ENCODE measurements at regions not wholly inside any gene's neighbourhood (a gene's known extent, or its start where the extent isn't known, plus 50 kb on each side); places are given as distances from the start of the nearest gene placed in this dataset.

- DNase-seq (no peak), ATAC-seq (no peak)
- TF ChIP-seq CTCF (IDR thresholded peaks at IDR 0.05) (no peak), POLR2A (IDR thresholded peaks at IDR 0.05) (no peak)
- intact Hi-C loops (cut with DNase I) = no loop called here
- Histone ChIP-seq H3K4me1 (no peaks in the 10 kb centered on the region), H3K27ac (no peak overlapping the region), H3K4me3 (no peak overlapping the region), H3K9me3 (no peaks in the 10 kb centered on the region), H3K36me3 (replicated peaks in 1 of 2; ENCODE audit: insufficient read depth in 1 of 2, low read depth in 2 of 2) (no peaks in the 10 kb centered on the region), H3K27me3 (no peaks in the 10 kb centered on the region)
- WGBS, 2 donors = 27 to 49% methylated on average over 4 of the region's 4 CpGs
Observed at GRCh38 chr3:189530822-189531221, 100.4 kb upstream of the TP63 start.

GRCh38 chr3:189531271-189531670 is 99.9 kb upstream of the TP63 start:
- no peak for TF ChIP-seq POLR2A (IDR thresholded peaks at IDR 0.05)
- TF ChIP-seq CTCF (IDR thresholded peaks at IDR 0.05) = no peak
- Histone ChIP-seq H3K27me3 (no peaks in the 10 kb centered on the region), H3K4me1 (no peaks in the 10 kb centered on the region), H3K27ac (no peak overlapping the region), H3K9me3 (no peaks in the 10 kb centered on the region), H3K4me3 (no peak overlapping the region), H3K36me3 (replicated peaks in 1 of 2; ENCODE audit: insufficient read depth in 1 of 2, low read depth in 2 of 2) (no peaks in the 10 kb centered on the region)
- WGBS, 2 donors = 62 to 63% methylated on average over 2 of the region's 2 CpGs
- intact Hi-C loops (cut with DNase I) = no loop called here
- DNase-seq = no peak
- no peak for ATAC-seq

- no peaks in the 10 kb centered on the region for H3K9me3 ChIP-seq
- DNase-seq = no peak
- no peak overlapping the region for H3K4me3 ChIP-seq
- no peak overlapping the region for H3K27ac ChIP-seq
- H3K36me3 ChIP-seq (replicated peaks in 1 of 2; ENCODE audit: insufficient read depth in 1 of 2, low read depth in 2 of 2) = no peaks in the 10 kb centered on the region
- no peak for ATAC-seq
- no peaks in the 10 kb centered on the region for H3K4me1 ChIP-seq
- WGBS, 2 donors = 69 to 93% methylated on average over 2 of the region's 2 CpGs
- TF ChIP-seq POLR2A (IDR thresholded peaks at IDR 0.05) (no peak), CTCF (IDR thresholded peaks at IDR 0.05) (no peak)
- intact Hi-C loops (cut with DNase I) = no loop called here
- H3K27me3 ChIP-seq = no peaks in the 10 kb centered on the region
Observed at GRCh38 chr3:189534531-189534930, 96.7 kb upstream of the TP63 start.

- no peak for ATAC-seq
- intact Hi-C loops (cut with DNase I) = no loop called here
- no peak for DNase-seq
- WGBS, 2 donors = 85 to 90% methylated on average over 1 of the region's 1 CpG
- Histone ChIP-seq H3K4me1 (no peaks in the 10 kb centered on the region), H3K9me3 (no peaks in the 10 kb centered on the region), H3K27ac (no peak overlapping the region), H3K4me3 (no peak overlapping the region), H3K27me3 (no peaks in the 10 kb centered on the region), H3K36me3 (replicated peaks in 1 of 2; ENCODE audit: insufficient read depth in 1 of 2, low read depth in 2 of 2) (no peaks in the 10 kb centered on the region)
- no peak for TF ChIP-seq CTCF (IDR thresholded peaks at IDR 0.05)
- no peak for TF ChIP-seq POLR2A (IDR thresholded peaks at IDR 0.05)
Observed at GRCh38 chr3:189537135-189537534, 94.1 kb upstream of the TP63 start.

GRCh38 chr3:189547448-189547847 is 83.7 kb upstream of the TP63 start:
- H3K4me3 ChIP-seq = no peak overlapping the region
- TF ChIP-seq POLR2A (IDR thresholded peaks at IDR 0.05) (no peak), CTCF (IDR thresholded peaks at IDR 0.05) (no peak)
- ATAC-seq (no peak), DNase-seq (no peak)
- intact Hi-C loops (cut with DNase I) = no loop called here
- no peaks in the 10 kb centered on the region for H3K36me3 ChIP-seq (replicated peaks in 1 of 2; ENCODE audit: insufficient read depth in 1 of 2, low read depth in 2 of 2)
- H3K27ac ChIP-seq = no peak overlapping the region
- H3K9me3 ChIP-seq = peaks cover 0 to 4% (median 0%) of the 10 kb centered on the region in 3 donors
- no peaks in the 10 kb centered on the region for H3K27me3 ChIP-seq
- H3K4me1 ChIP-seq = no peaks in the 10 kb centered on the region
